Body of pancreas (tissue), 4 donors: ENCODE measurements at regions not wholly inside any gene's neighbourhood (a gene's known extent, or its start where the extent isn't known, plus 50 kb on each side); places are given as distances from the start of the nearest gene placed in this dataset.

Experiments used
- ATAC-seq: fragments of 150-250 bp; one replicate; pipeline ENCODE4 v1.9.1; 2016
- DNase-seq, 4 donors: peaks; one replicate each; pipeline ENCODE4 v3.0.0-alpha.2; 2019
- H3K27ac ChIP-seq, 4 donors: fragments of 200-600 bp; sonication (generic); 1 replicate in 3 of 4; 2 replicates in 1 of 4; pipeline versions ENCODE4 v1.5.1 to v1.6.1; 2016 to 2019; ENCODE audit warnings: mild to moderate bottlenecking in 1 of 4, mixed read lengths in 1 of 4, moderate library complexity in 1 of 4
- H3K27me3 ChIP-seq, 2 donors: fragments of 200-600 bp; sonication (generic); one replicate each; pipeline ENCODE4 v1.6.0; 2016; ENCODE audit warnings: mild to moderate bottlenecking in 1 of 2
- H3K36me3 ChIP-seq, 2 donors: fragments of 200-600 bp; sonication (generic); replicated peaks in 1 of 2; 2 replicates each; pipeline ENCODE4 v1.5.1; 2016; ENCODE audit warnings: low read depth in 2 of 2; ENCODE audit not compliant: insufficient read depth in 1 of 2
- H3K4me1 ChIP-seq: fragments of 200-600 bp; sonication (generic); one replicate; pipeline ENCODE4 v1.6.0; 2016
- H3K4me3 ChIP-seq, 2 donors: fragments of 200-600 bp; sonication (generic); 1 replicate in 1 of 2; 2 replicates in 1 of 2; pipeline ENCODE4 v1.5.1; 2016 to 2019
- H3K9me3 ChIP-seq, 3 donors: fragments of 200-600 bp; sonication (generic); 1 replicate in 2 of 3; 2 replicates in 1 of 3; pipeline ENCODE4 v1.5.1; 2016
- CTCF ChIP-seq, 7 experiments: fragments of 450-650 bp in 4 of 7; fragments of 200-600 bp in 3 of 7; sonication (generic) in 3 of 7; IDR thresholded peaks; one replicate each; pipeline ENCODE4 v1.5.1; 2016 to 2019; ENCODE audit warnings: antibody characterized with exemption in 7 of 7
- POLR2A ChIP-seq, 3 donors: fragments of 450-650 bp; IDR thresholded peaks; one replicate each; pipeline ENCODE4 v1.6.1; 2016; ENCODE audit warnings: antibody characterized with exemption in 3 of 3, mild to moderate bottlenecking in 2 of 3
- WGBS, 2 donors: methylation state at CpG; one replicate each; pipeline ENCODE4 v1.1.5; 2017; 5-methylcytosine and 5-hydroxymethylcytosine counted together
- intact Hi-C: fragments of 100-400 bp; cut with DNase I; formaldehyde crosslinking; loops from one replicate; pipeline ENCODE4 v1.15.1; 2023

- DNase-seq: no peak
- H3K4me1 ChIP-seq: no peaks in the 10 kb centered on the region
- TF ChIP-seq POLR2A (IDR thresholded peaks at IDR 0.05) (no peak), CTCF (IDR thresholded peaks at IDR 0.05) (no peak)
- H3K27me3 ChIP-seq: no peaks in the 10 kb centered on the region
- H3K4me3 ChIP-seq: no peak overlapping the region
- H3K36me3 ChIP-seq: no peaks in the 10 kb centered on the region
- H3K9me3 ChIP-seq: no peaks in the 10 kb centered on the region
- ATAC-seq: no peak
- H3K27ac ChIP-seq: no peak overlapping the region
- WGBS, 2 donors: 49 to 51% methylated on average over 3 of the region's 3 CpGs
- intact Hi-C loops: no loop called here
Observed at GRCh38 chr7:93779115-93779514, 111.4 kb downstream of the TFPI2 start.

GRCh38 chr7:93778384-93778783 is 112.2 kb downstream of the TFPI2 start:
- Histone ChIP-seq H3K9me3 (no peaks in the 10 kb centered on the region), H3K4me3 (no peak overlapping the region), H3K36me3 (no peaks in the 10 kb centered on the region), H3K27me3 (no peaks in the 10 kb centered on the region), H3K27ac (no peak overlapping the region), H3K4me1 (no peaks in the 10 kb centered on the region)
- ATAC-seq (no peak), DNase-seq (no peak)
- WGBS, 2 donors: 67 to 76% methylated on average over 4 of the region's 4 CpGs
- TF ChIP-seq CTCF (IDR thresholded peaks at IDR 0.05) (no peak), POLR2A (IDR thresholded peaks at IDR 0.05) (no peak)
- intact Hi-C loops: no loop called here

GRCh38 chr7:93773446-93773845 is 117.1 kb downstream of the TFPI2 start:
- no peaks in the 10 kb centered on the region for H3K4me1 ChIP-seq
- no peak overlapping the region for H3K27ac ChIP-seq
- H3K36me3 ChIP-seq: no peaks in the 10 kb centered on the region
- TF ChIP-seq POLR2A (IDR thresholded peaks at IDR 0.05) (no peak), CTCF (IDR thresholded peaks at IDR 0.05) (no peak)
- DNase-seq (no peak), ATAC-seq (no peak)
- no peaks in the 10 kb centered on the region for H3K27me3 ChIP-seq
- no peaks in the 10 kb centered on the region for H3K9me3 ChIP-seq
- no peak overlapping the region for H3K4me3 ChIP-seq
- intact Hi-C loops: no loop called here
- 17 to 31% methylated on average over 1 of the region's 1 CpG for WGBS, 2 donors

- H3K36me3 ChIP-seq: no peaks in the 10 kb centered on the region
- 83 to 100% methylated on average over 2 of the region's 2 CpGs for WGBS, 2 donors
- DNase-seq (no peak), ATAC-seq (no peak)
- intact Hi-C loops: no loop called here
- H3K27me3 ChIP-seq: no peaks in the 10 kb centered on the region
- no peak overlapping the region for H3K27ac ChIP-seq
- H3K9me3 ChIP-seq: no peaks in the 10 kb centered on the region
- no peak overlapping the region for H3K4me3 ChIP-seq
- H3K4me1 ChIP-seq: no peaks in the 10 kb centered on the region
- TF ChIP-seq POLR2A (IDR thresholded peaks at IDR 0.05): no peak
- TF ChIP-seq CTCF (IDR thresholded peaks at IDR 0.05): no peak
Observed at GRCh38 chr7:93765475-93765874, 125.1 kb downstream of the TFPI2 start.

GRCh38 chr7:93758631-93759030 is 131.9 kb downstream of the TFPI2 start:
- H3K4me1 ChIP-seq: no peaks in the 10 kb centered on the region
- ATAC-seq: no peak
- H3K27me3 ChIP-seq: no peaks in the 10 kb centered on the region
- TF ChIP-seq CTCF (IDR thresholded peaks at IDR 0.05) (no peak), POLR2A (IDR thresholded peaks at IDR 0.05) (no peak)
- H3K4me3 ChIP-seq: no peak overlapping the region
- no peak for DNase-seq
- H3K9me3 ChIP-seq: no peaks in the 10 kb centered on the region
- peak overlapping the region in 1 of 4 donors; percentile 47 for H3K27ac ChIP-seq
- intact Hi-C loops: no loop called here
- H3K36me3 ChIP-seq: no peaks in the 10 kb centered on the region
